GM23338 (cell line): ENCODE measurements at regions not wholly inside any gene's neighbourhood (a gene's known extent, or its start where the extent isn't known, plus 50 kb on each side); places are given as distances from the start of the nearest gene placed in this dataset.

Experiments
- ATAC-seq: fragments of 200-7000 bp; cut with Tn5 transposase; 3 replicates; pipeline ENCODE4 v1.9.1; 2020
- DNase-seq: peaks from one replicate; pipeline ENCODE4 v3.0.0-alpha.2; 2015; ENCODE audit warnings: low spot score
- H2AFZ ChIP-seq: fragments of 200-600 bp; sonication (generic); 2 replicates; pipeline ENCODE4 v1.8.0; 2016; ENCODE audit warnings: antibody characterized with exemption, mild to moderate bottlenecking, moderate library complexity
- H3F3A ChIP-seq: fragments of 200-600 bp; sonication (generic); replicated peaks from 2 replicates; pipeline ENCODE4 v1.8.0; 2017; ENCODE audit warnings: antibody characterized with exemption, mixed run types, low read depth
- H3K27ac ChIP-seq: fragments of 200-600 bp; sonication (generic); 2 replicates; pipeline ENCODE4 v1.6.1; 2016; ENCODE audit warnings: low read depth
- H3K27me3 ChIP-seq: fragments of 200-600 bp; sonication (generic); 2 replicates; pipeline ENCODE4 v1.8.0; 2016; ENCODE audit warnings: mild to moderate bottlenecking, mixed run types, moderate library complexity; ENCODE audit not compliant: insufficient read depth
- H3K36me3 ChIP-seq: fragments of 200-600 bp; sonication (generic); 2 replicates; pipeline ENCODE4 v1.8.0; 2016; ENCODE audit warnings: mild to moderate bottlenecking; ENCODE audit not compliant: insufficient read depth
- H3K4me1 ChIP-seq: fragments of 200-600 bp; sonication (generic); 2 replicates; pipeline ENCODE4 v1.8.0; 2016; ENCODE audit warnings: mild to moderate bottlenecking, moderate library complexity; ENCODE audit not compliant: insufficient read depth
- H3K4me2 ChIP-seq: fragments of 200-600 bp; sonication (generic); 2 replicates; pipeline ENCODE4 v1.7.1; 2017; ENCODE audit warnings: mixed run types
- H3K4me3 ChIP-seq: fragments of 200-600 bp; sonication (generic); 2 replicates; pipeline ENCODE4 v1.6.1; 2016; ENCODE audit warnings: mixed run types
- H3K79me2 ChIP-seq: fragments of 200-600 bp; sonication (generic); replicated peaks from 2 replicates; pipeline ENCODE4 v1.8.0; 2017; ENCODE audit warnings: mild to moderate bottlenecking; ENCODE audit not compliant: insufficient read depth
- H3K9me2 ChIP-seq: fragments of 200-600 bp; sonication (generic); 2 replicates; pipeline ENCODE4 v1.8.0; 2017; ENCODE audit not compliant: insufficient read depth
- H4K20me1 ChIP-seq: fragments of 200-600 bp; sonication (generic); replicated peaks from 2 replicates; pipeline ENCODE4 v1.8.0; 2017; ENCODE audit warnings: mild to moderate bottlenecking; ENCODE audit not compliant: insufficient read depth
- H3K27ac Mint-ChIP-seq: 2 replicates; pipeline ENCODE4 v1.8.0; 2020; ENCODE audit warnings: inconsistent platforms, mild to moderate bottlenecking, moderate library complexity, mixed read lengths
- H3K27me3 Mint-ChIP-seq: 3 replicates; pipeline ENCODE4 v1.8.0; 2022; ENCODE audit warnings: low read depth, mild to moderate bottlenecking, moderate library complexity, mixed read lengths, inconsistent platforms; ENCODE audit not compliant: insufficient read depth, poor library complexity
- H3K36me3 Mint-ChIP-seq: 3 replicates; pipeline ENCODE4 v1.8.0; 2021; ENCODE audit warnings: low read depth, mild to moderate bottlenecking, inconsistent platforms, moderate library complexity, mixed read lengths
- H3K4me1 Mint-ChIP-seq: 3 replicates; pipeline ENCODE4 v1.8.0; 2020; ENCODE audit warnings: mild to moderate bottlenecking, inconsistent platforms, mixed read lengths
- H3K4me3 Mint-ChIP-seq: 3 replicates; pipeline ENCODE4 v1.8.0; 2021; ENCODE audit warnings: moderate library complexity, mild to moderate bottlenecking, inconsistent platforms, mixed read lengths
- H3K9me3 Mint-ChIP-seq: 3 replicates; pipeline ENCODE4 v1.8.0; 2020; ENCODE audit warnings: moderate library complexity, mild to moderate bottlenecking, inconsistent platforms, mixed read lengths
- CREB1 ChIP-seq: fragments of 250-450 bp; sonication (Bioruptor Pico); IDR thresholded peaks from 2 replicates; pipeline ENCODE4 v1.5.0; 2020; ENCODE audit warnings: low read depth, mild to moderate bottlenecking, moderate library complexity
- ETS1 ChIP-seq: IDR thresholded peaks from 2 replicates; pipeline ENCODE4 v1.6.1; 2016; ENCODE audit warnings: antibody characterized with exemption
- EZH2 ChIP-seq: fragments of 200-600 bp; sonication (generic); IDR thresholded peaks from one replicate; pipeline ENCODE4 v1.8.0; 2017; ENCODE audit warnings: antibody characterized with exemption, mild to moderate bottlenecking, low read depth; ENCODE audit not compliant: unreplicated experiment
- EZH2phosphoT487 ChIP-seq: fragments of 200-600 bp; sonication (generic); IDR thresholded peaks from one replicate; pipeline ENCODE4 v1.8.1; 2018; ENCODE audit warnings: antibody characterized with exemption; ENCODE audit not compliant: unreplicated experiment
- JUNB ChIP-seq: IDR thresholded peaks from one replicate; pipeline ENCODE4 v1.6.1; 2016; ENCODE audit warnings: antibody characterized with exemption; ENCODE audit not compliant: unreplicated experiment
- NANOG ChIP-seq: IDR thresholded peaks from 2 replicates; pipeline ENCODE4 v1.6.1; 2016; ENCODE audit warnings: antibody characterized with exemption, borderline replicate concordance
- POLR2AphosphoS5 ChIP-seq: IDR thresholded peaks from 2 replicates; pipeline ENCODE4 v1.6.1; 2016; ENCODE audit warnings: antibody characterized with exemption, low read depth
- REST ChIP-seq: IDR thresholded peaks from one replicate; pipeline ENCODE4 v1.6.1; 2018; ENCODE audit warnings: antibody characterized with exemption; ENCODE audit not compliant: unreplicated experiment
- STAT1 ChIP-seq: IDR thresholded peaks from one replicate; pipeline ENCODE4 v1.6.1; 2016; ENCODE audit warnings: antibody characterized with exemption; ENCODE audit not compliant: unreplicated experiment
- ZNF114 ChIP-seq: fragments of 250-450 bp; sonication (Bioruptor Pico); IDR thresholded peaks from 2 replicates; pipeline ENCODE4 v1.5.0; 2020; ENCODE audit warnings: mild to moderate bottlenecking, moderate library complexity
- ZNF331 ChIP-seq: fragments of 250-450 bp; sonication (Bioruptor Pico); IDR thresholded peaks from 2 replicates; pipeline ENCODE4 v1.5.0; 2020; ENCODE audit warnings: low read depth, mild to moderate bottlenecking, moderate library complexity
- TF ChIP-seq, protein P1 (sequence below): fragments of 250-450 bp; sonication (Bioruptor Pico); IDR thresholded peaks from 2 replicates; pipeline ENCODE4 v1.5.0; 2020; ENCODE audit warnings: mild to moderate bottlenecking, moderate library complexity
- TF ChIP-seq, protein P2 (sequence below), 2 experiments: fragments of 200-600 bp in 1 of 2; sonication (generic) in 1 of 2; conservative IDR thresholded peaks; 2 replicates each; pipeline versions ENCODE4 v1.5.1 to v1.6.1; 2016 to 2017; ENCODE audit warnings: antibody characterized with exemption in 2 of 2, low read depth in 2 of 2, mild to moderate bottlenecking in 2 of 2, moderate library complexity in 1 of 2

DNA sequence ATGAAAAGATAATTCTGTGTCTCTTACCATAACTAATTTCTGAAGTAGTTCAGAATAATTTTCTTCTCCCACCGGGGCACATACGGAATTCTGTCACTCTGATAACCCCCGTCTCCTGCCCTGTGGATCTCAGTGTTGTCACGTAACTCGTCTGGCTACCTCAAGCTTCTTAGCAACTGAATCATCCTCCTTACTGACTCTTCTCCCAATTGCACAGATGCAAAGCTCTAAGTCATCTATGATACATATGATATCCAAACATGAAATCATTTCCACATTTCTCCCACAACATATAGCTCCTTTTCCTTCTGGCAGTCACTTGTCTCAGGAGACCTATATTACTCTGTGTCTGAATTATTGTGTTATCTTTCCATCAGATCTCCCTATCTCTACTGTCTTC is 1043.1 kb upstream of the TENM3 start:
- no peaks in the 10 kb centered on the region for H3K36me3 Mint-ChIP-seq
- H2AFZ ChIP-seq = no peak overlapping the region
- H3K27ac Mint-ChIP-seq = no peak overlapping the region
- peaks cover 3% of the 10 kb centered on the region for H3K27me3 Mint-ChIP-seq
- no peaks in the 10 kb centered on the region for H3K36me3 ChIP-seq
- no peaks in the 10 kb centered on the region for H3K9me2 ChIP-seq
- no peak overlapping the region for H3K4me3 ChIP-seq
- DNase-seq = no peak
- H3F3A ChIP-seq = no peaks in the 10 kb centered on the region
- no peak overlapping the region for H3K4me3 Mint-ChIP-seq
- H3K9me3 Mint-ChIP-seq = no peaks in the 10 kb centered on the region
- H3K27me3 ChIP-seq = no peaks in the 10 kb centered on the region
- H3K4me1 ChIP-seq = no peaks in the 10 kb centered on the region
- peaks cover 4% of the 10 kb centered on the region; the same call in 2 of the 3 replicates for H3K4me1 Mint-ChIP-seq
- TF ChIP-seq EZH2 (no peak), REST (no peak), ZNF114 (CRISPR knock-in tag) (no peak), ETS1 (no peak), CREB1 (CRISPR knock-in tag) (no peak), EZH2phosphoT487 (no peak), NANOG (no peak), JUNB (no peak), STAT1 (no peak), ZNF331 (no peak), POLR2AphosphoS5 (no peak)
- TF ChIP-seq, protein P1, sequence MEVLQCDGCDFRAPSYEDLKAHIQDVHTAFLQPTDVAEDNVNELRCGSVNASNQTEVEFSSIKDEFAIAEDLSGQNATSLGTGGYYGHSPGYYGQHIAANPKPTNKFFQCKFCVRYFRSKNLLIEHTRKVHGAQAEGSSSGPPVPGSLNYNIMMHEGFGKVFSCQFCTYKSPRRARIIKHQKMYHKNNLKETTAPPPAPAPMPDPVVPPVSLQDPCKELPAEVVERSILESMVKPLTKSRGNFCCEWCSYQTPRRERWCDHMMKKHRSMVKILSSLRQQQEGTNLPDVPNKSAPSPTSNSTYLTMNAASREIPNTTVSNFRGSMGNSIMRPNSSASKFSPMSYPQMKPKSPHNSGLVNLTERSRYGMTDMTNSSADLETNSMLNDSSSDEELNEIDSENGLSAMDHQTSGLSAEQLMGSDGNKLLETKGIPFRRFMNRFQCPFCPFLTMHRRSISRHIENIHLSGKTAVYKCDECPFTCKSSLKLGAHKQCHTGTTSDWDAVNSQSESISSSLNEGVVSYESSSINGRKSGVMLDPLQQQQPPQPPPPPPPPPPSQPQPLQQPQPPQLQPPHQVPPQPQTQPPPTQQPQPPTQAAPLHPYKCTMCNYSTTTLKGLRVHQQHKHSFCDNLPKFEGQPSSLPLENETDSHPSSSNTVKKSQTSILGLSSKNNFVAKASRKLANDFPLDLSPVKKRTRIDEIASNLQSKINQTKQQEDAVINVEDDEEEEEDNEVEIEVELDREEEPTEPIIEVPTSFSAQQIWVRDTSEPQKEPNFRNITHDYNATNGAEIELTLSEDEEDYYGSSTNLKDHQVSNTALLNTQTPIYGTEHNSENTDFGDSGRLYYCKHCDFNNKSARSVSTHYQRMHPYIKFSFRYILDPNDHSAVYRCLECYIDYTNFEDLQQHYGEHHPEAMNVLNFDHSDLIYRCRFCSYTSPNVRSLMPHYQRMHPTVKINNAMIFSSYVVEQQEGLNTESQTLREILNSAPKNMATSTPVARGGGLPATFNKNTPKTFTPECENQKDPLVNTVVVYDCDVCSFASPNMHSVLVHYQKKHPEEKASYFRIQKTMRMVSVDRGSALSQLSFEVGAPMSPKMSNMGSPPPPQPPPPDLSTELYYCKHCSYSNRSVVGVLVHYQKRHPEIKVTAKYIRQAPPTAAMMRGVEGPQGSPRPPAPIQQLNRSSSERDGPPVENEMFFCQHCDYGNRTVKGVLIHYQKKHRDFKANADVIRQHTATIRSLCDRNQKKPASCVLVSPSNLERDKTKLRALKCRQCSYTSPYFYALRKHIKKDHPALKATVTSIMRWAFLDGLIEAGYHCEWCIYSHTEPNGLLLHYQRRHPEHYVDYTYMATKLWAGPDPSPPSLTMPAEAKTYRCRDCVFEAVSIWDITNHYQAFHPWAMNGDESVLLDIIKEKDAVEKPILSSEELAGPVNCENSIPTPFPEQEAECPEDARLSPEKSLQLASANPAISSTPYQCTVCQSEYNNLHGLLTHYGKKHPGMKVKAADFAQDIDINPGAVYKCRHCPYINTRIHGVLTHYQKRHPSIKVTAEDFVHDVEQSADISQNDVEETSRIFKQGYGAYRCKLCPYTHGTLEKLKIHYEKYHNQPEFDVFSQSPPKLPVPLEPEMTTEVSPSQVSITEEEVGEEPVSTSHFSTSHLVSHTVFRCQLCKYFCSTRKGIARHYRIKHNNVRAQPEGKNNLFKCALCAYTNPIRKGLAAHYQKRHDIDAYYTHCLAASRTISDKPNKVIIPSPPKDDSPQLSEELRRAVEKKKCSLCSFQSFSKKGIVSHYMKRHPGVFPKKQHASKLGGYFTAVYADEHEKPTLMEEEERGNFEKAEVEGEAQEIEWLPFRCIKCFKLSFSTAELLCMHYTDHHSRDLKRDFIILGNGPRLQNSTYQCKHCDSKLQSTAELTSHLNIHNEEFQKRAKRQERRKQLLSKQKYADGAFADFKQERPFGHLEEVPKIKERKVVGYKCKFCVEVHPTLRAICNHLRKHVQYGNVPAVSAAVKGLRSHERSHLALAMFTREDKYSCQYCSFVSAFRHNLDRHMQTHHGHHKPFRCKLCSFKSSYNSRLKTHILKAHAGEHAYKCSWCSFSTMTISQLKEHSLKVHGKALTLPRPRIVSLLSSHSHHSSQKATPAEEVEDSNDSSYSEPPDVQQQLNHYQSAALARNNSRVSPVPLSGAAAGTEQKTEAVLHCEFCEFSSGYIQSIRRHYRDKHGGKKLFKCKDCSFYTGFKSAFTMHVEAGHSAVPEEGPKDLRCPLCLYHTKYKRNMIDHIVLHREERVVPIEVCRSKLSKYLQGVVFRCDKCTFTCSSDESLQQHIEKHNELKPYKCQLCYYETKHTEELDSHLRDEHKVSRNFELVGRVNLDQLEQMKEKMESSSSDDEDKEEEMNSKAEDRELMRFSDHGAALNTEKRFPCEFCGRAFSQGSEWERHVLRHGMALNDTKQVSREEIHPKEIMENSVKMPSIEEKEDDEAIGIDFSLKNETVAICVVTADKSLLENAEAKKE (CRISPR knock-in tag) = no peak
- TF ChIP-seq, protein P2, sequence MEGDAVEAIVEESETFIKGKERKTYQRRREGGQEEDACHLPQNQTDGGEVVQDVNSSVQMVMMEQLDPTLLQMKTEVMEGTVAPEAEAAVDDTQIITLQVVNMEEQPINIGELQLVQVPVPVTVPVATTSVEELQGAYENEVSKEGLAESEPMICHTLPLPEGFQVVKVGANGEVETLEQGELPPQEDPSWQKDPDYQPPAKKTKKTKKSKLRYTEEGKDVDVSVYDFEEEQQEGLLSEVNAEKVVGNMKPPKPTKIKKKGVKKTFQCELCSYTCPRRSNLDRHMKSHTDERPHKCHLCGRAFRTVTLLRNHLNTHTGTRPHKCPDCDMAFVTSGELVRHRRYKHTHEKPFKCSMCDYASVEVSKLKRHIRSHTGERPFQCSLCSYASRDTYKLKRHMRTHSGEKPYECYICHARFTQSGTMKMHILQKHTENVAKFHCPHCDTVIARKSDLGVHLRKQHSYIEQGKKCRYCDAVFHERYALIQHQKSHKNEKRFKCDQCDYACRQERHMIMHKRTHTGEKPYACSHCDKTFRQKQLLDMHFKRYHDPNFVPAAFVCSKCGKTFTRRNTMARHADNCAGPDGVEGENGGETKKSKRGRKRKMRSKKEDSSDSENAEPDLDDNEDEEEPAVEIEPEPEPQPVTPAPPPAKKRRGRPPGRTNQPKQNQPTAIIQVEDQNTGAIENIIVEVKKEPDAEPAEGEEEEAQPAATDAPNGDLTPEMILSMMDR (conservative IDR thresholded peaks at IDR 0.05; ENCODE audit: low read depth in 2 of 2) = no peak
- no peak overlapping the region for H3K27ac ChIP-seq
- H4K20me1 ChIP-seq = no peaks in the 10 kb centered on the region
- no peak overlapping the region for H3K4me2 ChIP-seq
- H3K79me2 ChIP-seq = no peaks in the 10 kb centered on the region
- ATAC-seq = no peak
